BLaER1 treated with 17β-estradiol and CSF1 and Interleukin-3, amounts not matched to agents 10 nM and 100 nM (cell line): ENCODE measurements at regions not wholly inside any gene's neighbourhood (a gene's known extent, or its start where the extent isn't known, plus 50 kb on each side); places are given as distances from the start of the nearest gene placed in this dataset.

Experiments used
- H3K27ac ChIP-seq, 11 experiments: shearing (Covaris generic); formaldehyde crosslinking; 2 replicates each; pipeline ENCODE4 v1.8.1; 2022
- H3K27me3 ChIP-seq, 11 experiments: shearing (Covaris generic); formaldehyde crosslinking; 2 replicates each; pipeline ENCODE4 v1.8.1; 2022
- H3K36me3 ChIP-seq, 11 experiments: shearing (Covaris generic); formaldehyde crosslinking; 2 replicates each; pipeline ENCODE4 v1.8.1; 2022
- H3K4me1 ChIP-seq, 10 experiments: shearing (Covaris generic); formaldehyde crosslinking; 2 replicates each; pipeline ENCODE4 v1.8.1; 2022
- H3K4me2 ChIP-seq, 11 experiments: shearing (Covaris generic); formaldehyde crosslinking; 2 replicates each; pipeline ENCODE4 v1.8.1; 2022
- H3K4me3 ChIP-seq, 10 experiments: shearing (Covaris generic); formaldehyde crosslinking; 2 replicates each; pipeline ENCODE4 v1.8.1; 2022
- H3K9ac ChIP-seq, 11 experiments: shearing (Covaris generic); formaldehyde crosslinking; 2 replicates each; pipeline ENCODE4 v1.8.1; 2022
- H3K9me3 ChIP-seq, 11 experiments: shearing (Covaris generic); formaldehyde crosslinking; replicated peaks in 1 of 11; 2 replicates each; pipeline ENCODE4 v1.8.1; 2022
- H4K20me1 ChIP-seq, 11 experiments: shearing (Covaris generic); formaldehyde crosslinking; 2 replicates each; pipeline ENCODE4 v1.8.1; 2022
- Cebpa-rat ChIP-seq, 11 experiments: shearing (Covaris generic); IDR thresholded peaks; 2 replicates each; pipeline ENCODE4 v1.8.1; 2022

GRCh38 chr21:35833991-35834390 lies 226.3 kb downstream of the SETD4 start:
- peak overlapping the region in 2 of 11 experiments; percentile 26 to 36; a peak in 3 of 22 replicates for H3K4me2 ChIP-seq
- TF ChIP-seq Cebpa-rat (IDR thresholded peaks at IDR 0.05) = no peak
- H4K20me1 ChIP-seq = no peaks in the 10 kb centered on the region
- no peaks in the 10 kb centered on the region for H3K27me3 ChIP-seq
- H3K27ac ChIP-seq = no peak overlapping the region
- H3K36me3 ChIP-seq = no peaks in the 10 kb centered on the region
- H3K4me3 ChIP-seq = no peak overlapping the region
- peaks cover 0 to 12% (median 4%) of the 10 kb centered on the region in 10 experiments; a peak in 10 of 20 replicates for H3K4me1 ChIP-seq
- H3K9me3 ChIP-seq = peaks cover 0 to 5% (median 0%) of the 10 kb centered on the region in 11 experiments; a peak in 2 of 22 replicates
- no peak overlapping the region for H3K9ac ChIP-seq

- no peak overlapping the region for H3K4me3 ChIP-seq
- H3K4me2 ChIP-seq = peak overlapping the region in 1 of 11 experiments; percentile 36; a peak in 1 of 22 replicates
- peaks cover 0 to 11% (median 4%) of the 10 kb centered on the region in 10 experiments; a peak in 7 of 20 replicates for H3K4me1 ChIP-seq
- no peaks in the 10 kb centered on the region for H3K36me3 ChIP-seq
- H4K20me1 ChIP-seq = no peaks in the 10 kb centered on the region
- no peak overlapping the region for H3K27ac ChIP-seq
- H3K9me3 ChIP-seq = peaks cover 0 to 5% (median 0%) of the 10 kb centered on the region in 11 experiments; a peak in 2 of 22 replicates
- no peaks in the 10 kb centered on the region for H3K27me3 ChIP-seq
- H3K9ac ChIP-seq = no peak overlapping the region
- TF ChIP-seq Cebpa-rat (IDR thresholded peaks at IDR 0.05) = no peak
These were observed 226.9 kb downstream of the SETD4 start for GRCh38 chr21:35833388-35833787.

GRCh38 chr21:35831230-35831629 lies 229.1 kb downstream of the SETD4 start:
- H3K4me3 ChIP-seq = no peak overlapping the region
- peaks cover 0 to 11% (median 4%) of the 10 kb centered on the region in 10 experiments; a peak in 7 of 20 replicates for H3K4me1 ChIP-seq
- H3K27me3 ChIP-seq = no peaks in the 10 kb centered on the region
- H3K9ac ChIP-seq = no peak overlapping the region
- peaks cover 0 to 5% (median 0%) of the 10 kb centered on the region in 11 experiments; a peak in 2 of 22 replicates for H3K9me3 ChIP-seq
- H3K36me3 ChIP-seq = no peaks in the 10 kb centered on the region
- H3K4me2 ChIP-seq = no peak overlapping the region
- H4K20me1 ChIP-seq = no peaks in the 10 kb centered on the region
- TF ChIP-seq Cebpa-rat (IDR thresholded peaks at IDR 0.05) = no peak
- H3K27ac ChIP-seq = no peak overlapping the region

- Histone ChIP-seq H3K4me1 (peaks cover 0 to 6% (median 3%) of the 10 kb centered on the region in 10 experiments; a peak in 7 of 20 replicates), H3K4me3 (no peak overlapping the region), H3K9ac (no peak overlapping the region), H4K20me1 (no peaks in the 10 kb centered on the region), H3K27ac (no peak overlapping the region), H3K27me3 (no peaks in the 10 kb centered on the region), H3K9me3 (peaks cover 0 to 5% (median 0%) of the 10 kb centered on the region in 11 experiments; a peak in 2 of 22 replicates), H3K36me3 (no peaks in the 10 kb centered on the region), H3K4me2 (peak overlapping the region in 1 of 11 experiments; percentile 7; a peak in 2 of 22 replicates)
- no peak for TF ChIP-seq Cebpa-rat (IDR thresholded peaks at IDR 0.05)
These were observed 231.3 kb downstream of the SETD4 start for GRCh38 chr21:35829067-35829466.

- H3K4me1 ChIP-seq = peaks cover 0 to 5% (median 0%) of the 10 kb centered on the region in 10 experiments; a peak in 3 of 20 replicates
- no peak for TF ChIP-seq Cebpa-rat (IDR thresholded peaks at IDR 0.05)
- H3K4me3 ChIP-seq = no peak overlapping the region
- H3K9ac ChIP-seq = no peak overlapping the region
- peaks cover 0 to 5% (median 0%) of the 10 kb centered on the region in 11 experiments; a peak in 2 of 22 replicates for H3K9me3 ChIP-seq
- no peaks in the 10 kb centered on the region for H3K27me3 ChIP-seq
- H3K4me2 ChIP-seq = no peak overlapping the region
- no peak overlapping the region for H3K27ac ChIP-seq
- H3K36me3 ChIP-seq = no peaks in the 10 kb centered on the region
- no peaks in the 10 kb centered on the region for H4K20me1 ChIP-seq
These were observed 232.2 kb downstream of the SETD4 start for GRCh38 chr21:35828161-35828560.

DNA sequence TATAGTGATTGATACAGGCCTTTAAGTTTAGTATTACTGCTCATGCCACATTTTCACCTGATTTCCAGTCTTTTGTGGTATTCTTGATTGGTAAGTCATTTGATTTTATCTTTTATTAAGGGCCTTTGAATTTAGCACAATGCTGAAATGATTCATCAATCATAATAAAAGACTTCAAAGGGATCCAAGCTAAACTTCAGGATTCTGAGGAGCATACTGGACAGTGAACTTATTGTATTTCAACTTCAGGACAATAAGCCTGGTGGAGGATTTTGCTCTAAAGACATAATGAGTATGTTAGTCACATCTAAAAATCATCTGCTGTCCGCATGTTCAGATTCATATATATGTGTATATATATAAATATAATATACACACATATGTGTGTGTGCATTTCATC lies 233.3 kb downstream of the SETD4 start:
- Histone ChIP-seq H3K27ac (no peak overlapping the region), H3K4me2 (no peak overlapping the region), H3K9me3 (peaks cover 0 to 7% (median 4%) of the 10 kb centered on the region in 11 experiments; a peak in 8 of 22 replicates), H3K9ac (no peak overlapping the region), H3K27me3 (no peaks in the 10 kb centered on the region), H3K4me3 (no peak overlapping the region), H3K36me3 (no peaks in the 10 kb centered on the region), H4K20me1 (no peaks in the 10 kb centered on the region), H3K4me1 (peaks cover 0 to 5% (median 0%) of the 10 kb centered on the region in 10 experiments; a peak in 3 of 20 replicates)
- TF ChIP-seq Cebpa-rat (IDR thresholded peaks at IDR 0.05) = no peak

DNA sequence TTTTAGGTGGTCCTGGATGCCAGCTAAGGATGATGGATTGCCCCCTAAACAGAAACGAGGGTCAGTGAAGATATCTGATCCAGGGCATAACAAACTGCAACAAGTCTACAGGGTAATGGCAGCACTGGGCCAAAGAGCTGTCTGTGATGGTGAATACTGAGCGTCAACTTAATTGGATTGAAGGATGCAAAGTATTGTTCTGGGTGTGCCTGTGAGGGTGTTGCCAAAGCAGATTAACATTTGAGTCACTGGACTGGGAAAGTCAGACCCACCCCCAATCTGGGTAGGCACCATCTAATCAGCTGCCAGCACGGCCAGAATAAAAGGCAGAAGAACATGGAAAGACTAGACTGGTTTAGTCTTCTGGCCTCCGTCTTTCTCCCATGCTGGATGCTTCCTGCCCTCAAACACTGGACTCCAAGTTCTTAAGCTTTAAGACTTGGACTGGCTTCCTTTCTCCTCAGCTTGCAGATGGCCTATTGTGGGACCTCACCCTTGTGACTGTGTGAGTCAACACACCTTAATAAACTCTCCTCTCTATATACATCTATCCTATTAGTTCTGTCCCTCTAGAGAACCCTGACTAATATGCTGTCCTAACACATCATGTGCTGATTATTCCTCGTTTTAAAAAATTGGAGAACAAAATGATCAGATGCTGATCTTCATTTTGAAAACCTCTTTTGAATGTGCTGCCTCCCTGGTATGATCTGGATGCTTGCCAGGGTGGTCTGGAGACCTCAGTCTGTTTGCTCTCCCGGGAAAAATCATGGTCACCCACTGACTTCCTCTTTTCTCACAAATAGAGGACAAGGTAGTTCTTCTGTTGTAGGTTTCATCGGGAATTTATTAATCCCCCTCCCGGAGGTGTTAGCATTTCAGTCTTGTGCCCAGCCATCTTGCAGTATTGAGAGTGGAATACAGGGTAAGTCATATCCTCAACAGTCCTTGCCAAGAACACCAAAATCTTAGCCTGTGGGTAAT lies 234.7 kb downstream of the SETD4 start:
- Histone ChIP-seq H3K27ac (no peak overlapping the region), H3K27me3 (no peaks in the 10 kb centered on the region), H3K36me3 (no peaks in the 10 kb centered on the region), H3K4me2 (no peak overlapping the region), H3K9ac (no peak overlapping the region), H3K4me1 (peaks cover 0 to 5% (median 0%) of the 10 kb centered on the region in 10 experiments; a peak in 3 of 20 replicates), H4K20me1 (no peaks in the 10 kb centered on the region), H3K9me3 (peaks cover 0 to 12% (median 0%) of the 10 kb centered on the region in 11 experiments; a peak in 6 of 22 replicates), H3K4me3 (no peak overlapping the region)
- no peak for TF ChIP-seq Cebpa-rat (IDR thresholded peaks at IDR 0.05)

DNA sequence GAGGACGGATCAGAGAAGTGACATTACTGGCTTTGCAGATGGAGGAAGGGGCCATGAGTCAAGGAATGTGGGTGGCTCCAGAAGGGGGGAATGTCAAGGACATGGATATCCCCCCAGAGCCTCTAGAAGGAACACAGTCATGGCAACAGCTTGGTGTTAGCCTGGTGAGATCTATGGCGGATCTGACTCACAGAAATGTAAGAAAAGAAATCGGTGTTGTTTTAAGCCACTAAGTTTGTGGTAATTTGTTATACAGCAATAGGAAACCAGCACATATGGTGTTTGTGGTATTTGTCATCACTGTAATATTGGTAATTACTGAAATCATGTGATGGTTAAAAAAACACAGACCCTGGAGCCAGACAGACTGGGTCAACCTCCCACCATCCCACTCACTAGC lies 236.2 kb downstream of the SETD4 start:
- peaks cover 0 to 2% (median 0%) of the 10 kb centered on the region in 10 experiments; a peak in 3 of 20 replicates for H3K4me1 ChIP-seq
- no peak for TF ChIP-seq Cebpa-rat (IDR thresholded peaks at IDR 0.05)
- no peaks in the 10 kb centered on the region for H4K20me1 ChIP-seq
- no peak overlapping the region for H3K4me3 ChIP-seq
- no peak overlapping the region for H3K27ac ChIP-seq
- no peak overlapping the region for H3K9ac ChIP-seq
- no peaks in the 10 kb centered on the region for H3K27me3 ChIP-seq
- no peak overlapping the region for H3K4me2 ChIP-seq
- no peaks in the 10 kb centered on the region for H3K36me3 ChIP-seq
- peaks cover 0 to 12% (median 0%) of the 10 kb centered on the region in 11 experiments; a peak in 6 of 22 replicates for H3K9me3 ChIP-seq

DNA sequence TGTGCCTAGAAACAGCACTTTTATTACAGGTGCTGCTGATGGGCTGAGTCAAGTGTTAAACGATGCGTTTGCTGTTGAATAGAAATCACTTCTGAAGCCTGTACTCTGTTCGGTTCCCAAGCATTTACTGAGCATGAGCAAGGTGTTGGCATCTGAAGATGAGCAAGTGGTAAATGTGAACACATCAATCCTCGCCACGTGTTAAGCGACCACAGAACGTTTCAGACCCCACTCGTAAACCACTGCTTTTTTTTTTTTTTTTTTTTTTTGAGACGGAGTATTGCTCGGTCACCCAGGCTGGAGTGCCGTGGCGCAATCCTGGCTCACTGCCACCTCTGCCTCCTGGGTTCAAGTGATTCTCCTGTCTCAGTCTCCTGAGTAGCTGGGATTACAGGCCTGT lies 241.2 kb downstream of the SETD4 start:
- H3K4me2 ChIP-seq = no peak overlapping the region
- no peaks in the 10 kb centered on the region for H3K36me3 ChIP-seq
- H3K4me3 ChIP-seq = no peak overlapping the region
- H3K9ac ChIP-seq = no peak overlapping the region
- peaks cover 0 to 12% (median 0%) of the 10 kb centered on the region in 11 experiments; a peak in 6 of 22 replicates for H3K9me3 ChIP-seq
- H3K27me3 ChIP-seq = no peaks in the 10 kb centered on the region
- H3K4me1 ChIP-seq = peaks cover 0 to 5% (median 0%) of the 10 kb centered on the region in 10 experiments; a peak in 1 of 20 replicates
- H4K20me1 ChIP-seq = no peaks in the 10 kb centered on the region
- no peak for TF ChIP-seq Cebpa-rat (IDR thresholded peaks at IDR 0.05)
- no peak overlapping the region for H3K27ac ChIP-seq
